GM21381 (cell line): ENCODE measurements at regions not wholly inside any gene's neighbourhood (a gene's known extent, or its start where the extent isn't known, plus 50 kb on each side); places are given as distances from the start of the nearest gene placed in this dataset.
"Not testable (repeated sequence)": the region's sequence is repeated elsewhere in the genome, so short reads cannot be mapped to it uniquely, and the experiment has no call there.

Experiments
- ATAC-seq: cut with Tn5 transposase; IDR thresholded peaks from one replicate; pipeline ENCODE4 v1.9.1; 2021; ENCODE audit warnings: mild to moderate bottlenecking, moderate library complexity; ENCODE audit not compliant: unreplicated experiment

DNA sequence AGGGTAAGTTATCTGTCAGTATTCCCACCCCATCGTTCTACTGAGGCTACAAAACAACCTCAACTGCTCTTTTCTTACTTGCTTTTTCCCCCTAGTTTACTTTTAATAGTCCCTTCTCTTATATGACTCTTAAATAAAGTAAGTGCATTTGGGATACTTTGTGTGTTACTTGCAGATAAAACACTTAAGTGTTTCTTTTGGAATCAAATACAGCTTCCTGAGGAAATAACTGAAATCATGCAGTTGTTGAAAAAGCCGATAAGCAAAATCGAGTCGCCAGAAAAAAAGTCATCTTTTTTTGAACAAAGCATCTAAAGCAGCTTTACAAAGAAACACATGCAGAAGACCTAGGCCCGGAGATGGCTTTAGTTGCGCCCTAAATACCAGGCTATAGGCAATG lies 53.5 kb upstream of the EPB41L4A start:
- no peak for ATAC-seq

DNA sequence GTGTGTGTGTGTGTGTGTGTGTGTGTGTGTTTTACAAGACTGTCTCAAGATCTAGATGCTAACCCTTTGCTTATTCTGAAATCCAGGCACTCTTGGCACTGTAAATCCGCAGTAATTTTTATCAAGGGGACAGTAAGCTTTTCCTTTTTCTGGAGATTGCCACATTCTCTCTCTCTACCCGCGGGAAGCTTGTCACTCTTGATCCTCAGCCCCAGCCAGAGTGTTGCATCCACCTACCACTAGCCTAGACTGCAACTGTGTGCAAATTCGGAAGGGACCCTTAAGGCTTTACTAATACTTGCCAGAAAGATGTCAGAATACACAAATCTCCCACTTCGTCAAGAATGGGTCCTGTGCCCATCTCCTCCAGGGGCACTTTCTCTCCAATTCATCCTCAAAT lies 54.9 kb upstream of the EPB41L4A start:
- ATAC-seq, result no peak

DNA sequence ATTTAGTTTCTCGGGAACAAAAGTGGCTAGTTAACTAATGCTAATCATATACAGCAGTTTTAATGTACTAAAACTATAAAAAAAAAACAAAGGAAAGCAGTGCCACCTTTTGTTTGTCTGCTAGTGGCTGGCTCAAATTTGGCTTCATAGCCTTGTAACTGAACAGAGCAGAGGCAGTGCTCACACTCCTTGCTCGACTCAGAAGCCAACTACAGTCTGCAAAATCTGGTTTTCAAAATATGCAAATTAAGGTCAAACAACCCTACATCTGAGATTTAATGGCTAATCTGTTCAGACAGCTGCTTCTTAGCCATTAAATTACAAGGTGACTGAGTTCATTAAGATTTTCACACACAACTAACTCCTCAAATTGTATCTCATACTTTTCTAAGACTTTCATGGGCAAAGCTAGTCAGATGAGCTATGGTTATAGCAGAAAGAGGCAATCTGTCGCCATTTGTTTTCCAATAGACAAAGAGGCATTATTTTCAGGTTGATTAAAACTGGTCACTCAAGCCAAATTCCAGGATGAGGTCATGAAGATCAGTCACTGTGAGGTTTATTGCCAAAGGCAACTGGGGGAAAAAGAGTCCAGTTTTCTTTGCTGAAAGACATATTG lies 56.8 kb upstream of the EPB41L4A start:
- ATAC-seq, result no peak

DNA sequence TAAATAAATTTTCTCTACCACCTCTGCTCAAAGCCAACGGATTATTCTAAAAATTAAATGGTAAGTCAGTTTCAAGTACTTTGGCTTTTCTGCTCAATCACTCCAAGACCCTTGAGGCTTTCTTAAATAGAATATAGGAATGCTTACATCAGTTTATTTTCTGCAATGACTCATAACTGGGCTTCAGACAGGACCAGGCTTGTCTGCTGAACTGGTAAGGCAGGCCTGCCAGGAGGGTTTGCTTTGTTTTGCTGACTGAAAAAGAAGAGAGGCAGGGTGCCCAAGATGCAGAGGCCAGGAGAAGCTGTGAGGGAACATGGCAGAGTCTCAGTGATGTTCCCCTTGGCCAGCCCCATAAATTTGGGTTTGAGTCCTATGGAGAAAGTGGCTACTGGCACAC lies 60.3 kb upstream of the EPB41L4A start:
- no peak for ATAC-seq

DNA sequence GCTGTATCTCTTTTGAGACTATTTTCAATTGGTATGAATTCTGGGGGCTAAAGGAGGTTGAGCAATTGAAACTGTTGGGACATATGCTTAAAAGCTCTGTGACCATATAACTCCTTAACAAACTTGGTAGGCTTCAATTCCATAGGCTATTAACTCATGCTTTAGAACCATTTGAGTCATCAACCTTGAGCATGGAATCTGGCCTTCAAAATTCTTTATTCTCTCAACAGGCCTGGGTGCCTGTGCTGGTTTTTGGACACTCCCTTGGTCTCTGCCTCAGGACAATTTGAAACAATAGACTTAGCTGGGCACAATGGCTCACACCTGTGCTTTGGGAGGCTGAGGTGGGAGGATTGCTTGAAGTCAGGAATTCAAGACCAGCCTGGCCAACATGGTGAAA lies 61.4 kb upstream of the EPB41L4A start:
- ATAC-seq, result no peak

DNA sequence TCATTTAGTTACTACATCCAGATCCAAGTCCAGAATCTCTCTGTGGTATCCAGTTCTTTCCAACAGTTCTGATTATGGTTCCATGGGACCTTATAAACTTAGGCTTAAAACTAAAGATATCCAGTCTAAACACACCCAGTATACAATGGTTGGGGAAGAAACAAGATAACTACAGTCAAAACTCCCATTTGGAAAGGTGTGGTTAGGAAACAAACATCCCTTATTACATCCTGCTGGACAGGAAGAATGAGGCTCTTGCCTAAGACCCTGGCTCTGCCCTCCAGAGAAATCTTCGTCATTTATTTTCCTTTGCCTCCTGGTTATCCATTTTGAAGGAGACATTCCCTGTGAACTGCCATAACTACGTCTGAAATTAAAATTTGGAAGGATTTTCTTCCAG lies 64.6 kb upstream of the EPB41L4A start:
- no peak for ATAC-seq

DNA sequence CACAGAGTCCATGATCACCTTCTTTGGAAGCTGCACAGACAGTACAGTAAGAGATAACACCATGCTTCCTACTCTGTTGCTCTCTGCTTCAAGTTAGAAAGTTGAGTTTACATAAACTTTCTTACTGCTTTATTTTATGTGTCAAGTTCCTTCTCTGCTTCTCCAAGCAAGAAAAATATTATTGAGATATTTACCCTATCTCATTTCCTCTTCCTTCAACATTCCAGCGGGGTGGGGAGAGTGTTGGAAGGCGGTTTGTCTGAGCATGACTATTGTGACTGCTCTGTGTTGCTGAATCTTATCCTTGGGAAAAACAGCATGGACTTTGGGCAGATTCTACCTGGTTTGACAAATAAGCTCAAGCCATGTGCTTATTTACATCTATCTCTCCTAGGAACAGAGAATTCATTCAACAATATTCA lies 66.9 kb upstream of the EPB41L4A start:
- ATAC-seq, result no peak

DNA sequence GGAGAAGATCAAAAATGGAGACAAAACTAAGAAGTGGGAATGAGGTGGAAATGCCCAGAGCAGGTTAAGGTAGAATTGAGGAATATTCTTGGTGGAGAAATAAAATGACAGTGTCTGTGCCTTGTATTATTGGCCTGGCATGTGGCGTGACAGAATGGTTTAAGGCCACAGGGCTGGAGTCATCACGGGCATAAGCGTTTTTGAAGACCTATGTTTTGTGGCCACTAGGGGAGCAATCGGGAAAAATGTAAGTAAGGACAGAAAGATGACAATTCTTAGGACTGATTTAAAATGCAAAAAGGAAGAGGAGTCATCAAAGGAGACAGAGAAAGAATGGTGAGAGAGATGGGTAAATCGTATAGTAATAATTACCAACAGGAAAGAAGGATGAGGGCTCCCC lies 72.2 kb upstream of the EPB41L4A start:
- ATAC-seq, result no peak

DNA sequence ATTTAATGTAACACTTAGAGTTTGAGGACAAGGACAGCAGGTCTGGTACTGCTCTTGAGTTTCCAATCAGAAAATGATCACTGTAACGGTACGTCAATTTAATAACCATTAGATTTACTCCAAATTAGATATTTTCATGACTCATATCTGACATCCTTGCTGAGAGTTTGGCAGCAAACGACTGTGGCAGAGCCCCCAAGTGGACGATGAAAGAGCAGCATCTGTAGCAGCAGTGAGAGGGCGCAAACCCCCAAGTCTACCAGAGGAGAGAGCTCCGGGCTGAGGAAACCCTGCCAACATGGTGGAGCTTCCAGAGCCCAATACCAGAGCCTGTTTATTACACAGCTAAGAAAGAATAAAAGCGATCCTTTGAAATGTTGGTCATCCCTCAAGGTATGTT lies 73.2 kb upstream of the EPB41L4A start:
- ATAC-seq, result peak; percentile 100

DNA sequence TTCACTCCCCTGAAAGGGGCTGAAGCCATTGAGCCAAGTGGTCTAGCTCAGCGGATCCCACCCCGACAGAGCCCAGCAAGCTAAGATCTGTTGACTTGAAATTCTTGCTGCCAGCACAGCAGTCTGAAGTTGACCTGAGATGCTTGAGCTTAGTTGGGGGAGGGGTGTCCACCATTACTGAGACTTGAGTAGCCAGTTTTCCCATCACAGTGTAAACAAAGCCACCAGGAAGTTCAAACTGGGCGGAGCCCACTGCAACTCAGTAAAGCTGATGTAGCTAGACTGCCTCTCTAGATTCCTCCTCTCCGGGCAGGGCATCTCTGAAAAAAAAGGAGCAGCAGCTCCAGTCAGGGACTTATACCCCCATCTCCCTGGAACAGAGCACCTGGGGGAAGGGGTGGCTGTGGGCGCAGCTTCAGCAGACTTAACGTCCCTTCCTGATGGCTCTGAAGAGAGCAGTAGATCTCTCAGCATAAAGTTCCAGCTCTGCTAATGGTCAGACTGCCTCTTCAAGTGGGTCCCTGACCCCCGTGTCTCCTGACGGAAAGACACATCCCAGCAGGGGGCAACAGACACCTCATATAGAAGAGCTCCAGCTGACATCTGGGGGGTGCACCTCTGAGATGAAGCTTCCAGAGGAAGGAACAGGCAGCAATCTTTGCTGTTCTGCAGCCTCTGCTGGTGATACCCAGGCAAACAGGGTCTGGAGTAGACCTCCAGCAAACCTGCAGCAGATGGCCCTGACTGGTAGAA lies 84.8 kb upstream of the EPB41L4A start:
- ATAC-seq, result not testable (repeated sequence)

DNA sequence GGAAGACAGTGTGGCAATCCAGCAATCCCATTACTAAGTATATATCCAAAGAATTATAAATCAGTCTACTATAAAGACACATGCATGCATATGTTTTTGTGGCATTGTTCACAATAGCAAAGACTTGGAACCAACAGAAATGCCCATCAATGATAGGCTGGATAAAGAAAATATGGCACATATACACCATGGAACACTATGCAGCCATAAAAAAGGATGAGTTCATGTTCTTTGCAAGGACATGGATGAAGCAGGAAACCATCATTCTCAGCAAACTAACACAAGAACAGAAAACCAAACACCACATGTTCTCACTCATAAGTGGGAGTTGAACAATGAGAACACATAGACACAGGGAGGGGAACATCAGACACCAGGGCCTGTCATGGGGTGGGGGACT lies 90.0 kb upstream of the EPB41L4A start:
- ATAC-seq, result not testable (repeated sequence)

DNA sequence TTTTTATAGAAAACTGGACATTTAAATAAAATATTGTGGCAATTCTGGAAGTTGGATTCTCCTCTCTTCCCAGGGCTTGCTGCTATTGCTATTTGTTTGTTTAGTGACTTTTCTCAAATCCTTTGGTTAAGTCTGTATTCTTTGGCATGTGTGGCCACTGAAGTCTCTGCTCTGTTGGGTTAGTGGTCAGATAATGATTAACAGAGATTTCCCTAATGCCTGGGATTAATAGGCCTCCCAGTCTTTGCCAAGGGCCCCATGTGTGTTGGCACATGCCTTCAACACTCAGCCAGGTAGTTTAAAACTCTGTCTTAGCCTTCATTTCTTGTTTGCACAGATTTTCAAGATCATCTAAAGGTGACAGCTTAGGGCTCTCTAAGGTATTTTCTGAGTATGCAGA lies 92.8 kb upstream of the EPB41L4A start:
- ATAC-seq, result no peak

DNA sequence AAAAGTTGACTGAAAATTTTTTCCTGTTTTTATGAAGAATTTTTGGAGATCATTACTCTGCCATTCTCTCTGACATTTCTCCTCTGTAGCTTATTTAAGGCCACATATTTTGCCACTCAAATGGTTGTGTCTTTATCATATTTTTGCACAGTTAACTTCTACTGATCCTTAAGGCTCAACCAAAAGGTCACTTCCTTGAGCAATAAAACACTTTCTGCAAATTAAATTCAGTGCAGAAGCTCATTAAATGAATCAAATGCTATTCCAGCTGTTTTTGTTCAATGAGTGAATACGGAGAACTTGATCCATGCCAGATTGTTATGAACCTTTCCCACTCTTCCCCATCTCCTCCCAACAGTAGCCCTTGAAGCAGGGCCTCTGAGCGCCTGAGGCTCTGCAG lies 93.8 kb upstream of the EPB41L4A start:
- ATAC-seq, result no peak

DNA sequence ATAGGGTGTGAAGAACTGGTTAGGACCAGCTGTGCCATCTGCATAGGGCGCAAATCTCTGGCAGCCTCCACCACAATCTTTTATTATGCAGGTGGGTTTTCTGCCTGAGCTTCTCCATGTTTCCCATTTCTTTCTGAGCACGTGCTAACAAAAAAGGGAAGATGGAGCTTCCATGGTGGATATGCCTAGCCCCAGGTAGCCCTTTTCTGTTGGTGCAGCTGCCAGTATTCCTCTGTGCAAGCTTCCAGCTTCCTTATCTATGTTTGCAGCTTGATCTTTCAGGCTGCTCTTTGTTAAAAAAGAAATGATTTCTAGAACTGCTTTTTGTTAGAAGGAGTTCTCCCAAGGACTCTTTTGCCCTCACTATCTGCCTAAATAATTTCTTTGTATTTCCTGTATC lies 95.0 kb upstream of the EPB41L4A start:
- ATAC-seq, result no peak

DNA sequence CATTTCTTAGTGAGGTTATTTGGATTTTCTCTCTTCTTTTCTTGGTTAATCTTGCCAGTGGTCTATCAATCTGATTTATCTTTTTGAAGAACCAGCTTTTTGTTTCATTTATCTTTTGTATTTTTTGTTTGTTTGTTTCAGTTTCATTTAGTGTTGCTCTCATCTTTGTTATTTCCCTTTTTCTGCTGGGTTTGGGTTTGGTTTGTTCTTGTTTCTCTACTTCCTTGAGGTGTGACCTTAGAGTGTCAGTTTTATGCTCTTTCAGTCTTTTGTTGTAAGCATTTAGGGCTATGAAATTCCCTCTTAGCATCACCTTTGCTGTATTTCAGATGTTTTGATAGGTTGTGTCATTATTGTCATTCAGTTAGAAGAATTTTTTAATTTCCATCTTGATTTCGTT lies 101.4 kb upstream of the EPB41L4A start:
- not testable (repeated sequence) for ATAC-seq

DNA sequence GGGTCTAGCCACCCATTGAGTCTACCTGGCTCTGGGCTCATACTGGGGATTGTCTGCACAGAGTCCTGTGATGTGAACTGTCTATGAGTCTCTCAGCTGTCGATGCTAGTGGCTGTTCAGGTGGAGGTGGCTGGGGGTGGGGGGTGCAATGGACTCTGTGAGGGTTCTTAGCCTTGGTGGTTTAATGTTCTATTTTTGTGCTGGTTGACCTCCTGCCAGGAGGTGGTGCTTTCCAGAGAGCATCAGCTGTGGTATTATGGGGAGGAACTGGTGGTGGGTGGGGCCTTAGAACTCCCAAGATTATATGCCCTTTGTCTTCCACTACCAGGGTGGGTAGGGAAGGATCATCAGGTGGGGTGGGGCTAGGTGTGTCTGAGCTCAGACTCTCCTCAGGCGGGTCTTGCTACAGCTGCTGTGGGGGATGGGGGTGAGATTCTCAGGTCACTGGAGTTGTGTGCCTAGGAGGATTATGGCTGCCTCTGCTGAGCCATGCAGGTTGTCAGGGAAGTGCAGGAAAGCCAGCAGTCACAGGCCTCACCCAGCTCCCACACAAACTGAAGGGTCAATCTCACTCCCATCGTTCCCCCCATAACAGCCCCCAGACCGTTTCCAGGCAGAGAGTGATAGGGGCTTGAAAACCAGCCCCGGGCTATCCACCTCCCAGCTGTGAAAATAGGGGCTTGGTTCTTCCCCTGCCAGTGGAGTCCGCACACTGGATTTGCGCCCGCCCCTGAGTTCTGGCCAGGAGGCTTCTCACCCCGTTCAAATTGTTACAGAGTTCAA lies 104.0 kb upstream of the EPB41L4A start:
- ATAC-seq, result peak; percentile 73

DNA sequence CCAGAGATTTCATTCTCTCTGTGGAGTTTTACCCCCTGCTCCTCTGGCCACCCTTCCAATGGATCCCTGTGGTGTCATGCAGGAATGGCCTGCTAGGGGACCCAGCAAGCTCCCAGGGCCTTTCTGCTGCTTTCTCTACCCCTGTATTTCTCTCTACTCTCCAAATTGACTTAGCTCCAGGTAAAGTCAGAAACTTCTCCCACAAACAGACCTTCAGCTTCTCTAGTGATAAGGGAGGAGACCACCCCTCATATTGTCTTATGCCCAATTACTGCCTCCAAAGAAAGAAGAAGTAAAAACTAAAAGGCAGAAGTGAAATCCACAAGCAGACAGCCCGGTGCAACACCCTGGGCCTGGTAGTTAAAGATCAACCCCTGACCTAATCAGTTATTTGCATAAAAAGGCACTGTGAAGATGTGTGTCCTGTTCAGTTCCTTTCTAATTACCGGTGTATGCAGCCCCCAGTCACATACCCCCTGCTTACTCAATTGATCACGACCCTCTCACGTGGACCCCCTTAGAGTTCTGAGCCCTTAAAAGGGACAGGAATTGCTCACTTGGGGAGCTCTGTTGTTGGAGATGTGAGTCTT lies 104.7 kb upstream of the EPB41L4A start:
- ATAC-seq, result peak; percentile 63

DNA sequence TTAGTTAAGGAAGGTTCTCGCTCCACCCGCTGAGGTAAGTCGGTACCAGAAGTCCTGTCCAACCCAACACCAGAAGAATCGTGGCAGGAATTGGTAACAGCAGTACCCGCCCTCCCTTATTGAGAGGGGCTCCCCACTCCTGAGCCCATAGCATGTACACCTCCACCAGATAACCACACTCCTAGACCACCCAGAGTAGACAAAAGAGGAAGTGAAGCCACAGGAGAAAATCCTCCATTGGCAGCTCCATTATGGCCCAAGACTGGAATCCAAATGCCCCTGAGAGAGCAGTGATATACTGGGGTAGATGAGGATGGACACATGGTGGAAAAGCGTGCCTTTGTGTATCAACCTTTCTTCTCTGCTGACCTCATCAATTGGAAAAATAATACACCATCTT lies 106.1 kb upstream of the EPB41L4A start:
- no peak for ATAC-seq

DNA sequence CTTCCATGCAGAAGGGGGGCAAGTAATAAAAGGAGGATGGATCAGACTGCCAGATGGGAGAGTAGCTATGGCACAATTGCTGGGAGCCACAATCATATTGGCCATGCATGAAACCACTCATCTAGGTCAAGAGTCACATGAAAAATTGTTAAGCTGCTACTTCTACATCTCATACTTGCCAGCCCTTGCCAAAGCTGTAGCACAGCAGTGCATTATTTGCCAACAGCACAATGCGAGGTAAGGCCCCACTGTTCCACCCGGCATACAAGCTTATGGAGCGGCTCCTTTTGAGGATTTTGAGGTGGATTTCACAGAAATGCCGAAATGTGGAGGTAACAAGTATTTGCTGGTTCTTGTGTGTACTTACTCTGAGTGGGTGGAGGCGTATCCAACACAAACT lies 109.9 kb upstream of the EPB41L4A start:
- no peak for ATAC-seq

DNA sequence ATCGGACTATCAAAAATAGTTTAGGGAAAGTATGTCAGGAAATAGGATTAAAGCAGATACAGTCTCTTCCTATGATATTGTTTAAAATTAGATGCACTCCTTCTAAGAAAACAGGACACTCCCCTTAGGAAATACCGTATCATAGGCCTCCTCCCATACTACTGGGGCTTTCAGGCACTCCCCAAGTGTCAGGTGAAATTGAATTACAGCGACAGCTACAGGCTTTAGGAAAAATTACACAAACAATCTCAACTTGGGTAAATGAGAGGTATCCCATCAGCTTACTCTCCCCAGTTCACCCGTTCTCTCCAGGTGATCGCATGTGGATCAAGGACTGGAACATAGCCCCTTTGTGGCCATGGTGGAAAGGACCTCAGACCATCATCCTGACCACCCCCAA lies 110.4 kb upstream of the EPB41L4A start:
- no peak for ATAC-seq

DNA sequence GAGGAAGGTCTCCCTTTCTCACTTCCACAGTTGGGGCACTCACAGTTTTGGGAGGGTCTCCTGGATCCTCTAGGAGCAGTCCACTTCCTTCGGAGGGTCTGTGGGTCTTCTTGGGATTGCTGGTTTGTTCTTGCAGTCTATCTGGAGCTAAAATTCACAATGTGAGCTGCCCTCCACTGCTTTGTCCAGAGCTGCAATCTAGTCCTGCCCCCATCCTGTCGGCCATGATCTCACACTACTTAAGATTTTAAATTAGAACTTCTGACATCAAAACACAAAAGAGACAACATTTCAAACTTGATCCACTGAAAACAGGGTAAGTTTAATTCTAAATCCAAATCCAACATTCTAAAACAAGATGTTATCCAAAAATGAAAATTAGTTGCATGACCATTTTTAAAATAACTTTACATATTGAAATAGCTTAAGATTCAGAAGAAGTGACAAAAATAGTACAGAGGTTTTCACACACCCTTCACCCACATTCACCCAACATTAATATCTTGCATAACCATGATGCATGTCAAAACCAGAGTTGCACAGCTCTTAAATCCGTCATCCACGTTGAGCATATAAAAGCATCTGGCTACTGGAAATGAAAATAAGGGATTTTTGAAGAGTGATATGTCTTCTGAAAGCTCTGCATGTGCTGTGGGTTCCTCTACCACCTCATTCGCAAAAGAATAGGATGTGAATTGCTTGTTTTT lies 113.7 kb upstream of the EPB41L4A start:
- no peak for ATAC-seq
